ENCODE measurements at regions not wholly inside any gene's neighbourhood (a gene's known extent, or its start where the extent isn't known, plus 50 kb on each side); places are given as distances from the start of the nearest gene placed in this dataset.

DNA sequence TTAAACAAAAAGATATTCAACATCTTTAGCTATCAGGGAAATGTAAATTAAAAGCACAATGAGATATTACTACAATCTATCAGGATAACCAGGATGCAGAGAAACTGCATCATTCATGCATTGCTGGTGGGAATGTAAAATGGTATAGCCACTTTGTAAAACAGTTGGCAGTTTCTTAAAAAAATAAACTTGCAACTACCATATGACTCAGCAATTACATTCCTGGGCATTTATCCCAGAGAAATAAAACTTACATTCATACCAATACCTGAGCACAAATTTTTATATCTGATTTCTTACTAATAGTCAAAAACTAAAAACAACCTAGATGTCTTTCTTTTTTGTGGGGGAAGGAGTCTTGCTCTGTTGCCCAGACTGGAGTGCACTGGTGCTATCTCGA lies 190.3 kb upstream of the TAB2 start:
- no peak overlapping the region for H2AFZ ChIP-seq (ENCODE audit: low read length)
- no peaks in the 10 kb centered on the region for H3K9me2 ChIP-seq (ENCODE audit: insufficient read depth, low read length)
- no peaks in the 10 kb centered on the region for H3K36me3 ChIP-seq (ENCODE audit: insufficient read depth, low read length)
- no peaks in the 10 kb centered on the region for H3K4me1 ChIP-seq (ENCODE audit: insufficient read depth, low read length, poor library complexity, severe bottlenecking)
- CTCF ChIA-PET (ENCODE audit: unreplicated experiment) = no interaction called here
- no peaks in the 10 kb centered on the region for H4K20me1 ChIP-seq (ENCODE audit: insufficient read depth, low read length)
- TF ChIP-seq EZH2phosphoT487 (IDR thresholded peaks at IDR 0.05; ENCODE audit: borderline replicate concordance, low read depth, low read length) = no peak
- TF ChIP-seq, protein P1, sequence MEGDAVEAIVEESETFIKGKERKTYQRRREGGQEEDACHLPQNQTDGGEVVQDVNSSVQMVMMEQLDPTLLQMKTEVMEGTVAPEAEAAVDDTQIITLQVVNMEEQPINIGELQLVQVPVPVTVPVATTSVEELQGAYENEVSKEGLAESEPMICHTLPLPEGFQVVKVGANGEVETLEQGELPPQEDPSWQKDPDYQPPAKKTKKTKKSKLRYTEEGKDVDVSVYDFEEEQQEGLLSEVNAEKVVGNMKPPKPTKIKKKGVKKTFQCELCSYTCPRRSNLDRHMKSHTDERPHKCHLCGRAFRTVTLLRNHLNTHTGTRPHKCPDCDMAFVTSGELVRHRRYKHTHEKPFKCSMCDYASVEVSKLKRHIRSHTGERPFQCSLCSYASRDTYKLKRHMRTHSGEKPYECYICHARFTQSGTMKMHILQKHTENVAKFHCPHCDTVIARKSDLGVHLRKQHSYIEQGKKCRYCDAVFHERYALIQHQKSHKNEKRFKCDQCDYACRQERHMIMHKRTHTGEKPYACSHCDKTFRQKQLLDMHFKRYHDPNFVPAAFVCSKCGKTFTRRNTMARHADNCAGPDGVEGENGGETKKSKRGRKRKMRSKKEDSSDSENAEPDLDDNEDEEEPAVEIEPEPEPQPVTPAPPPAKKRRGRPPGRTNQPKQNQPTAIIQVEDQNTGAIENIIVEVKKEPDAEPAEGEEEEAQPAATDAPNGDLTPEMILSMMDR (conservative IDR thresholded peaks at IDR 0.05; ENCODE audit: low read length) = no peak
- POLR2A ChIA-PET = interaction anchor here (1.0 to 2.3 kb wide), 2 partner anchors 11 to 17 kb away, joined by 3 to 11 read pairs; no protein-coding TSS in a partner anchor
- H3K4me3 ChIP-seq (ENCODE audit: low read depth, low read length, poor library complexity, severe bottlenecking) = no peak overlapping the region
- no peak overlapping the region for H3K27ac ChIP-seq (ENCODE audit: low read depth, low read length, poor library complexity, severe bottlenecking)
- BruUV-seq (replicated peaks) = no TSS peak
- H3K9me3 ChIP-seq (ENCODE audit: low read length) = peaks cover 5% of the 10 kb centered on the region; the same call in 1 of the 2 replicates
- intact Hi-C loops (cut with micrococcal nuclease; ENCODE audit: unreplicated experiment) = no loop called here
- no peaks in the 10 kb centered on the region for H3K79me2 ChIP-seq (ENCODE audit: insufficient read depth, low read depth, low read length)
- DNase-seq (ENCODE audit: low spot score) = no peak
- H3K4me2 ChIP-seq (ENCODE audit: low read length) = no peak overlapping the region

- ChIA-PET CTCF (ENCODE audit: unreplicated experiment) (no interaction called here), POLR2A (interaction anchor here (0.5 to 0.8 kb wide), 2 partner anchors 22 to 221 kb away, joined by 3 read pairs; no protein-coding TSS in a partner anchor)
- H3K27ac ChIP-seq (ENCODE audit: low read depth, low read length, poor library complexity, severe bottlenecking) = no peak overlapping the region
- H4K20me1 ChIP-seq (ENCODE audit: insufficient read depth, low read length) = no peaks in the 10 kb centered on the region
- no TSS peak for BruUV-seq (replicated peaks)
- intact Hi-C loops (cut with micrococcal nuclease; ENCODE audit: unreplicated experiment) = no loop called here
- no peaks in the 10 kb centered on the region for H3K36me3 ChIP-seq (ENCODE audit: insufficient read depth, low read length)
- H3K79me2 ChIP-seq (ENCODE audit: insufficient read depth, low read depth, low read length) = no peaks in the 10 kb centered on the region
- DNase-seq (ENCODE audit: low spot score) = peak; percentile 13
- H3K4me3 ChIP-seq (ENCODE audit: low read depth, low read length, poor library complexity, severe bottlenecking) = no peak overlapping the region
- H3K9me3 ChIP-seq (ENCODE audit: low read length) = peaks cover 5% of the 10 kb centered on the region; the same call in 1 of the 2 replicates
- H3K9me2 ChIP-seq (ENCODE audit: insufficient read depth, low read length) = no peaks in the 10 kb centered on the region
- no peaks in the 10 kb centered on the region for H3K4me1 ChIP-seq (ENCODE audit: insufficient read depth, low read length, poor library complexity, severe bottlenecking)
- no peak overlapping the region for H3K4me2 ChIP-seq (ENCODE audit: low read length)
- TF ChIP-seq EZH2phosphoT487 (IDR thresholded peaks at IDR 0.05; ENCODE audit: borderline replicate concordance, low read depth, low read length) = no peak
- TF ChIP-seq, protein P1 (conservative IDR thresholded peaks at IDR 0.05; ENCODE audit: low read length) = no peak
- H2AFZ ChIP-seq (ENCODE audit: low read length) = peak overlapping the region; percentile 23; the same call in 1 of the 2 replicates
Measured at GRCh38 chr6:149128489-149129145, 188.9 kb upstream of the TAB2 start.

- H3K9me3 ChIP-seq (ENCODE audit: low read length) = peaks cover 5% of the 10 kb centered on the region; the same call in 1 of the 2 replicates
- intact Hi-C loops (cut with micrococcal nuclease; ENCODE audit: unreplicated experiment) = no loop called here
- H3K4me3 ChIP-seq (ENCODE audit: low read depth, low read length, poor library complexity, severe bottlenecking) = no peak overlapping the region
- BruUV-seq (replicated peaks) = no TSS peak
- no peak overlapping the region for H2AFZ ChIP-seq (ENCODE audit: low read length)
- no peaks in the 10 kb centered on the region for H3K36me3 ChIP-seq (ENCODE audit: insufficient read depth, low read length)
- POLR2A ChIA-PET = interaction anchor here (0.6 kb wide), 1 partner anchor 29 kb away, joined by 3 read pairs; no protein-coding TSS in a partner anchor
- CTCF ChIA-PET (ENCODE audit: unreplicated experiment) = no interaction called here
- TF ChIP-seq EZH2phosphoT487 (IDR thresholded peaks at IDR 0.05; ENCODE audit: borderline replicate concordance, low read depth, low read length) = no peak
- TF ChIP-seq, protein P1 (conservative IDR thresholded peaks at IDR 0.05; ENCODE audit: low read length) = no peak
- H3K9me2 ChIP-seq (ENCODE audit: insufficient read depth, low read length) = no peaks in the 10 kb centered on the region
- no peak overlapping the region for H3K27ac ChIP-seq (ENCODE audit: low read depth, low read length, poor library complexity, severe bottlenecking)
- no peaks in the 10 kb centered on the region for H3K79me2 ChIP-seq (ENCODE audit: insufficient read depth, low read depth, low read length)
- DNase-seq (ENCODE audit: low spot score) = no peak
- H3K4me1 ChIP-seq (ENCODE audit: insufficient read depth, low read length, poor library complexity, severe bottlenecking) = no peaks in the 10 kb centered on the region
- H3K4me2 ChIP-seq (ENCODE audit: low read length) = no peak overlapping the region
- H4K20me1 ChIP-seq (ENCODE audit: insufficient read depth, low read length) = no peaks in the 10 kb centered on the region
Measured at GRCh38 chr6:149129371-149130077, 188.0 kb upstream of the TAB2 start.

All from OCI-LY7 (cell line).